ENCODE measurements at regions not wholly inside any gene's neighbourhood (a gene's known extent, or its start where the extent isn't known, plus 50 kb on each side); places are given as distances from the start of the nearest gene placed in this dataset.
A peak's percentile ranks its signal among the peaks of the same experiment; 100 is the strongest.

GRCh38 chr13:78145276-78145675, 226.6 kb upstream of the EDNRB start:
- Histone ChIP-seq H3K36me3 (no peaks in the 10 kb centered on the region), H3K27me3 (no peaks in the 10 kb centered on the region), H3K27ac (no peak overlapping the region), H3K9me3 (no peaks in the 10 kb centered on the region), H3K4me3 (no peak overlapping the region), H3K4me1 (no peaks in the 10 kb centered on the region)
- 81% methylated on average over 1 of the region's 1 CpG for WGBS
- TF ChIP-seq POLR2AphosphoS5 (IDR thresholded peaks at IDR 0.05) (no peak), EP300 (IDR thresholded peaks at IDR 0.05) (no peak), POLR2A (IDR thresholded peaks at IDR 0.05) (no peak)
- TF ChIP-seq, protein P1, sequence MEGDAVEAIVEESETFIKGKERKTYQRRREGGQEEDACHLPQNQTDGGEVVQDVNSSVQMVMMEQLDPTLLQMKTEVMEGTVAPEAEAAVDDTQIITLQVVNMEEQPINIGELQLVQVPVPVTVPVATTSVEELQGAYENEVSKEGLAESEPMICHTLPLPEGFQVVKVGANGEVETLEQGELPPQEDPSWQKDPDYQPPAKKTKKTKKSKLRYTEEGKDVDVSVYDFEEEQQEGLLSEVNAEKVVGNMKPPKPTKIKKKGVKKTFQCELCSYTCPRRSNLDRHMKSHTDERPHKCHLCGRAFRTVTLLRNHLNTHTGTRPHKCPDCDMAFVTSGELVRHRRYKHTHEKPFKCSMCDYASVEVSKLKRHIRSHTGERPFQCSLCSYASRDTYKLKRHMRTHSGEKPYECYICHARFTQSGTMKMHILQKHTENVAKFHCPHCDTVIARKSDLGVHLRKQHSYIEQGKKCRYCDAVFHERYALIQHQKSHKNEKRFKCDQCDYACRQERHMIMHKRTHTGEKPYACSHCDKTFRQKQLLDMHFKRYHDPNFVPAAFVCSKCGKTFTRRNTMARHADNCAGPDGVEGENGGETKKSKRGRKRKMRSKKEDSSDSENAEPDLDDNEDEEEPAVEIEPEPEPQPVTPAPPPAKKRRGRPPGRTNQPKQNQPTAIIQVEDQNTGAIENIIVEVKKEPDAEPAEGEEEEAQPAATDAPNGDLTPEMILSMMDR (IDR thresholded peaks at IDR 0.05): no peak
- DNase-seq (ENCODE audit: low spot score in 2 of 2): no peak

DNA sequence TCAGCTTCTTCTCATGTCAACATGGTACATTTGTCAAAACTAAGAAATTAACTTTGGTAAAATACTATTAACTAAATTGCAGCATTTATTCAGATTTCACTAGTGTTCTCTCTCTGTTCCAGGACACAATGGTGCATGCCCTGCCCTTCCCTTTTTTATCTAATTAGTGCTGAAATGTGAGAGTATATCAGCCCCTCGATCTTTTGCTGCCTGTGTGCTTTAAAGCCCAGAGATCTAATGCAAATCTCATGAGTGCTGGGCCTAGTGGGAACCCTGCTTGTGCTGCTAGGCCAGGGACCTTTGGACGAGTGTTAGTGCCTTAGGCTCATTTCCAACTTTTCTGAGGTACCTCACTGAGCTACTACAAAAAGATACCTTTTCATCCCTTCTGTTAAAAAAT, 221.1 kb upstream of the EDNRB start:
- WGBS: 29% methylated on average over 2 of the region's 2 CpGs
- Histone ChIP-seq H3K4me3 (no peak overlapping the region), H3K36me3 (no peaks in the 10 kb centered on the region), H3K9me3 (no peaks in the 10 kb centered on the region), H3K27ac (no peak overlapping the region), H3K27me3 (no peaks in the 10 kb centered on the region), H3K4me1 (no peaks in the 10 kb centered on the region)
- no peak for DNase-seq (ENCODE audit: low spot score in 2 of 2)
- no peak for TF ChIP-seq POLR2AphosphoS5 (IDR thresholded peaks at IDR 0.05)
- TF ChIP-seq EP300 (IDR thresholded peaks at IDR 0.05): no peak
- TF ChIP-seq, protein P1 (IDR thresholded peaks at IDR 0.05): no peak
- TF ChIP-seq POLR2A (IDR thresholded peaks at IDR 0.05): no peak

- no peak for TF ChIP-seq POLR2A (IDR thresholded peaks at IDR 0.05)
- TF ChIP-seq EP300 (IDR thresholded peaks at IDR 0.05): no peak
- Histone ChIP-seq H3K4me1 (no peaks in the 10 kb centered on the region), H3K36me3 (no peaks in the 10 kb centered on the region), H3K27me3 (no peaks in the 10 kb centered on the region), H3K9me3 (no peaks in the 10 kb centered on the region), H3K4me3 (no peak overlapping the region), H3K27ac (no peak overlapping the region)
- no peak for DNase-seq (ENCODE audit: low spot score in 2 of 2)
- 86% methylated on average over 2 of the region's 2 CpGs for WGBS
Measured at GRCh38 chr13:78138756-78139155, 220.1 kb upstream of the EDNRB start.

DNA sequence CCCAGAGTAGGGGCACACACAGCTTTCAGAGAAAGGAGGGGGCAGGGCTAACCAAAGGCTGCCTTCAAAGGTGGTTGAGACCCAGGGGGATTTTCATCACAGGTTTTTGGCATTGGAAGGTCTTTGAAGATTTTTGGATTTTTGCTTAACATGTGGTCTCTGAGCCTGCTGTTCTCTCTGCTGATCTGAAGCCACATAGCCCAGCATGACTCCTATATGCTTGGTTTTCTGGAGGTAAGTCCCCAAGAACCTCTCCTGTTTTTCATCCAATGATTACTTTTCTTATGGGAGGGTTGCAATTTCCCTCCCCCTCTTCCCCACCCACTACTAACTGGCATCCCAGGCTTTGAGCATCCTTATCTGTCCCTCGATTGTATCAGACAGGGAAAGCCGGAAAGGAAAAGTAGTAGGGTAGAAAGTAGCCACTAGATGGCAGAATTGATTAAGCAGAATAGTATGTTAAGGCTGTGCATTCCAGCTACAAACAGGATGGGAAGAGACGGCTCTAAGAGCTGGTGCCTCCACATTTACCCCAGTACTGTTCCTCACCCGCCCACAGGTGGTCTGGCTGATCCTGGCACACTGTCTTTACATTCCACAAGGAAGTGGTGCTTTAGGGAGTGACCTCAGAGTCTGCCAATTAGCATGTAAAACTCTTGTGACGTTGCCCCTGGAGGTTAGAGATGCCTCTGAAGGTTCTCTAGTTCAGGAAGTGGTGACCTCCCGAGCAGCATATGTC, 218.9 kb upstream of the EDNRB start:
- WGBS: 4% methylated on average over 6 of the region's 6 CpGs
- TF ChIP-seq, protein P1 (IDR thresholded peaks at IDR 0.05): peak; percentile 23 to 55
- no peak for TF ChIP-seq POLR2AphosphoS5 (IDR thresholded peaks at IDR 0.05)
- H3K9me3 ChIP-seq: no peaks in the 10 kb centered on the region
- H3K36me3 ChIP-seq: no peaks in the 10 kb centered on the region
- H3K27ac ChIP-seq: no peak overlapping the region
- H3K27me3 ChIP-seq: no peaks in the 10 kb centered on the region
- DNase-seq (ENCODE audit: low spot score in 2 of 2): no peak
- no peak overlapping the region for H3K4me3 ChIP-seq
- no peaks in the 10 kb centered on the region for H3K4me1 ChIP-seq

DNA sequence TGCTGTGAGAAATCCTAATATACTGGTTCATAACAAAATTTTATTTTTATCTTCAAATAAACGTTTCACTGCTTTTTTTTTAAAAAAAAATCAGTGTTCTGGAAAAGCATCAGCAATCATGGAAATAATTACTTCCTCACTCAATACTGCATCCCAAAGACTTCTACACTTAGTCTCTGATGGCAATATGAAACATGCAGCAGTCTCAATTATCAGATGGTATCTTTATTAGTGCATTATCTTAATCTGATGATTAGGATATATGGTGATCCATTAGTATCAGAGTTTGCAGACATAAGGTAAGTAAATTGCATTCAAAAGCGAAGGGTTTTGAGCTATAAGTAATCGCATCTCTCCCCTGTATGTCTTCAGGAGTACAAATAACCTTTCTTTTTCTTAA, 218.3 kb upstream of the EDNRB start:
- no peak for TF ChIP-seq POLR2AphosphoS5 (IDR thresholded peaks at IDR 0.05)
- no peak for TF ChIP-seq POLR2A (IDR thresholded peaks at IDR 0.05)
- no peak for TF ChIP-seq EP300 (IDR thresholded peaks at IDR 0.05)
- TF ChIP-seq, protein P1 (IDR thresholded peaks at IDR 0.05): no peak
- no peak overlapping the region for H3K27ac ChIP-seq
- no peaks in the 10 kb centered on the region for H3K4me1 ChIP-seq
- no peaks in the 10 kb centered on the region for H3K9me3 ChIP-seq
- DNase-seq (ENCODE audit: low spot score in 2 of 2): no peak
- no peaks in the 10 kb centered on the region for H3K27me3 ChIP-seq
- H3K36me3 ChIP-seq: no peaks in the 10 kb centered on the region
- 63% methylated on average over 3 of the region's 3 CpGs for WGBS
- H3K4me3 ChIP-seq: no peak overlapping the region

GRCh38 chr13:78133511-78133910, 214.9 kb upstream of the EDNRB start:
- Histone ChIP-seq H3K27me3 (no peaks in the 10 kb centered on the region), H3K4me3 (no peak overlapping the region), H3K4me1 (no peaks in the 10 kb centered on the region), H3K27ac (no peak overlapping the region), H3K36me3 (no peaks in the 10 kb centered on the region), H3K9me3 (no peaks in the 10 kb centered on the region)
- TF ChIP-seq POLR2AphosphoS5 (IDR thresholded peaks at IDR 0.05) (no peak), EP300 (IDR thresholded peaks at IDR 0.05) (no peak), POLR2A (IDR thresholded peaks at IDR 0.05) (no peak)
- TF ChIP-seq, protein P1 (IDR thresholded peaks at IDR 0.05): no peak
- DNase-seq (ENCODE audit: low spot score in 2 of 2): no peak
- 62% methylated on average over 3 of the region's 3 CpGs for WGBS
